RWPE1 (cell line): ENCODE measurements at regions not wholly inside any gene's neighbourhood (a gene's known extent, or its start where the extent isn't known, plus 50 kb on each side); places are given as distances from the start of the nearest gene placed in this dataset.

ENCODE experiments used
- CTCF ChIA-PET: fragments of 350-600 bp; sonication (Branson Sonifier 250); formaldehyde crosslinking; extraction: SDS; loops from one replicate; lab custom pipeline; 2021; lab: Yijun Ruan, JAX
- POLR2A ChIA-PET: fragments of 400-600 bp; formaldehyde crosslinking; extraction: SDS; loops from one replicate; lab custom pipeline; 2020; ENCODE audit warnings: antibody characterized with exemption; ENCODE audit not compliant: low non-redundant PET; lab: Yijun Ruan, JAX
- DNase-seq: peaks from one replicate; pipeline ENCODE4 v3.0.0; 2012; ENCODE audit warnings: low spot score
- H3K27ac ChIP-seq: fragments of 450-650 bp; 2 replicates; pipeline ENCODE4 v1.5.1; 2017
- CTCF ChIP-seq: fragments of 450-650 bp; conservative IDR thresholded peaks from 2 replicates; pipeline ENCODE4 v1.5.1; 2017; ENCODE audit warnings: low read depth, mild to moderate bottlenecking

GRCh38 chr1:173354937-173355280 lies 122.2 kb upstream of the PRDX6 start:
- ChIA-PET CTCF (no interaction called here), POLR2A (no interaction called here)
- H3K27ac ChIP-seq = no peak overlapping the region
- no peak for TF ChIP-seq CTCF
- no peak for DNase-seq

GRCh38 chr1:173355281-173356031 lies 121.7 kb upstream of the PRDX6 start:
- no peak for TF ChIP-seq CTCF
- no peak for DNase-seq
- ChIA-PET POLR2A (no interaction called here), CTCF (no interaction called here)
- H3K27ac ChIP-seq = no peak overlapping the region

- ChIA-PET CTCF (no interaction called here), POLR2A (no interaction called here)
- no peak overlapping the region for H3K27ac ChIP-seq
- TF ChIP-seq CTCF = no peak
- DNase-seq = no peak
Measured at GRCh38 chr1:173356191-173356762, 120.9 kb upstream of the PRDX6 start.

- DNase-seq = no peak
- ChIA-PET POLR2A (no interaction called here), CTCF (interaction anchor here (0.6 kb wide), 2 partner anchors 326 to 627 kb away, joined by 3 read pairs; no protein-coding TSS in a partner anchor)
- TF ChIP-seq CTCF = no peak
- no peak overlapping the region for H3K27ac ChIP-seq
Measured at GRCh38 chr1:173360487-173361063, 116.6 kb upstream of the PRDX6 start.

GRCh38 chr1:173362543-173362942 lies 114.6 kb upstream of the PRDX6 start:
- no peak for DNase-seq
- ChIA-PET POLR2A (no interaction called here), CTCF (no interaction called here)
- no peak for TF ChIP-seq CTCF
- no peak overlapping the region for H3K27ac ChIP-seq

GRCh38 chr1:173364827-173365226 lies 112.3 kb upstream of the PRDX6 start:
- DNase-seq = no peak
- ChIA-PET POLR2A (no interaction called here), CTCF (no interaction called here)

More at GRCh38 chr1:173364827-173365226, 112.3 kb upstream of the PRDX6 start:
- H3K27ac ChIP-seq = no peak overlapping the region
- no peak for TF ChIP-seq CTCF
